ENCODE measurements at regions not wholly inside any gene's neighbourhood (a gene's known extent, or its start where the extent isn't known, plus 50 kb on each side); places are given as distances from the start of the nearest gene placed in this dataset.

DNA sequence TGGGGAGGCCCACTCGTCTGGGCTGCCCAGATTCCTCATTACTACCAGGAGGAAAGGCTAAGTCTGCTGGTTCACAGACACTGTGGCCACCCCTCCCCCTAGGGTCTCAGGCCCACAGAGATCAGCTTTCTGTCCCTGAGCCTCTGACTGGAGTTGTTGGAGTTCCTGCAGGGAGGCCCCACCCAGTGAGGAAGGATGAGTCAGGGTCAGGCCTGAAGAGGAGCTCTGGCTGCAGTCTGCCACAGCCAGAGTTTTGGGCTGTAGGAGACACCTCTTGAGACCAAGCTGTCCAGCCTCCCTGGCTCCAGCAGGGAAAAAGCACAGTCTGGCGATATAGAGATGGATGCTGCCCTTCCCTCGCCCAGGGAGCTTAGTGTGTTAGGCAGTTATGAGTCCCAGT is 720.9 kb upstream of the SEMA6D start:
- peaks cover 5% of the 10 kb centered on the region for H3K9me3 Mint-ChIP-seq (ENCODE audit: unreplicated experiment)
- H3K27me3 Mint-ChIP-seq (ENCODE audit: unreplicated experiment): no peaks in the 10 kb centered on the region
- TF ChIP-seq, protein P1, sequence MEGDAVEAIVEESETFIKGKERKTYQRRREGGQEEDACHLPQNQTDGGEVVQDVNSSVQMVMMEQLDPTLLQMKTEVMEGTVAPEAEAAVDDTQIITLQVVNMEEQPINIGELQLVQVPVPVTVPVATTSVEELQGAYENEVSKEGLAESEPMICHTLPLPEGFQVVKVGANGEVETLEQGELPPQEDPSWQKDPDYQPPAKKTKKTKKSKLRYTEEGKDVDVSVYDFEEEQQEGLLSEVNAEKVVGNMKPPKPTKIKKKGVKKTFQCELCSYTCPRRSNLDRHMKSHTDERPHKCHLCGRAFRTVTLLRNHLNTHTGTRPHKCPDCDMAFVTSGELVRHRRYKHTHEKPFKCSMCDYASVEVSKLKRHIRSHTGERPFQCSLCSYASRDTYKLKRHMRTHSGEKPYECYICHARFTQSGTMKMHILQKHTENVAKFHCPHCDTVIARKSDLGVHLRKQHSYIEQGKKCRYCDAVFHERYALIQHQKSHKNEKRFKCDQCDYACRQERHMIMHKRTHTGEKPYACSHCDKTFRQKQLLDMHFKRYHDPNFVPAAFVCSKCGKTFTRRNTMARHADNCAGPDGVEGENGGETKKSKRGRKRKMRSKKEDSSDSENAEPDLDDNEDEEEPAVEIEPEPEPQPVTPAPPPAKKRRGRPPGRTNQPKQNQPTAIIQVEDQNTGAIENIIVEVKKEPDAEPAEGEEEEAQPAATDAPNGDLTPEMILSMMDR (IDR thresholded peaks at IDR 0.05; ENCODE audit: unreplicated experiment): no peak
- H3K4me3 Mint-ChIP-seq (ENCODE audit: unreplicated experiment): no peak overlapping the region
- no peak overlapping the region for H3K27ac Mint-ChIP-seq (ENCODE audit: unreplicated experiment)
- no peak for DNase-seq (ENCODE audit: low spot score)
- no peaks in the 10 kb centered on the region for H3K36me3 Mint-ChIP-seq (ENCODE audit: low read depth, unreplicated experiment)
- H3K4me1 Mint-ChIP-seq (ENCODE audit: unreplicated experiment): no peaks in the 10 kb centered on the region

DNA sequence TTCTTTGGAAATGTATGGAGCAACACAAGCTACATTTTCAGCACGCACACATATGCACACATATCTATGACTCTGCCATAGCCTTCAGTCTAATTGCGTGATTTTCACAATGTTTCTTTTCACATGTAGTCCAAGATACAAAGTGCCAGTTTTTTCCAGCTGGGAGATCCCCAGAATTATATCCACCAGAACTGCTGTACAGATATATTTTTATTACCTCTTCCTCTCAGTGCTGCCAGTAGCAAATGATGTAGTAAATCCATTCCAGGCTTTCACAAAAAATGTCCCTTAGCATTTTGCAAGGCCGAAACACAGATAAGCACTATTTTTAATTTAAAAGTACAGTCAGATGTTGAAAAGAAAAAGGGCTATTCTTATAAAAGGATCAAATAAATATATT is 719.8 kb upstream of the SEMA6D start:
- TF ChIP-seq, protein P1 (IDR thresholded peaks at IDR 0.05; ENCODE audit: unreplicated experiment): no peak
- no peak for DNase-seq (ENCODE audit: low spot score)
- no peaks in the 10 kb centered on the region for H3K4me1 Mint-ChIP-seq (ENCODE audit: unreplicated experiment)
- H3K9me3 Mint-ChIP-seq (ENCODE audit: unreplicated experiment): peaks cover 5% of the 10 kb centered on the region
- no peaks in the 10 kb centered on the region for H3K27me3 Mint-ChIP-seq (ENCODE audit: unreplicated experiment)
- H3K27ac Mint-ChIP-seq (ENCODE audit: unreplicated experiment): no peak overlapping the region
- H3K4me3 Mint-ChIP-seq (ENCODE audit: unreplicated experiment): no peak overlapping the region
- no peaks in the 10 kb centered on the region for H3K36me3 Mint-ChIP-seq (ENCODE audit: low read depth, unreplicated experiment)

GRCh38 chr15:47003568-47003967 is 713.7 kb upstream of the SEMA6D start:
- H3K4me3 Mint-ChIP-seq (ENCODE audit: unreplicated experiment): no peak overlapping the region
- peaks cover 10% of the 10 kb centered on the region for H3K9me3 Mint-ChIP-seq (ENCODE audit: unreplicated experiment)
- peaks cover 1% of the 10 kb centered on the region for H3K27me3 Mint-ChIP-seq (ENCODE audit: unreplicated experiment)
- TF ChIP-seq, protein P1 (IDR thresholded peaks at IDR 0.05; ENCODE audit: unreplicated experiment): no peak
- no peak for DNase-seq (ENCODE audit: low spot score)
- H3K27ac Mint-ChIP-seq (ENCODE audit: unreplicated experiment): no peak overlapping the region
- no peaks in the 10 kb centered on the region for H3K36me3 Mint-ChIP-seq (ENCODE audit: low read depth, unreplicated experiment)
- no peaks in the 10 kb centered on the region for H3K4me1 Mint-ChIP-seq (ENCODE audit: unreplicated experiment)

DNA sequence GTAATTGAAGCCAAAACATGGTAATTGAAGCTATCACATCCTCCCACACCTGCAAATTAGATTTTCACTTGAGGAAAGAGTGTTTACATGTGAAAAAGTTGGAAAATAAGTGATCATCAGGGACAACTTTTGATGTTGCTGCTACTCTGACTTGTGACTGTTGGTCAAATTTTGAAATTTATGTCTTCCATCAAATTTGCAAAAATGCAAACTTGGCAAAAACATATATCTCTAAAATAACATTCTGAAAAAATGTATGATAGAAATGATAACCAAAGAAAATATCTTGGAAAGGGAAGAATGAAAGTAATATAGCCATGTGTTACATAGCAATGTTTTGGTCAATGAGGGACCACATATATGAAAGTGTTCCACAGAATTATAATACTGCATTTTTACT is 703.9 kb upstream of the SEMA6D start:
- DNase-seq (ENCODE audit: low spot score): no peak
- TF ChIP-seq, protein P1 (IDR thresholded peaks at IDR 0.05; ENCODE audit: unreplicated experiment): no peak
- no peaks in the 10 kb centered on the region for H3K36me3 Mint-ChIP-seq (ENCODE audit: low read depth, unreplicated experiment)
- H3K27ac Mint-ChIP-seq (ENCODE audit: unreplicated experiment): no peak overlapping the region
- H3K4me3 Mint-ChIP-seq (ENCODE audit: unreplicated experiment): no peak overlapping the region
- no peaks in the 10 kb centered on the region for H3K4me1 Mint-ChIP-seq (ENCODE audit: unreplicated experiment)
- no peaks in the 10 kb centered on the region for H3K9me3 Mint-ChIP-seq (ENCODE audit: unreplicated experiment)
- no peaks in the 10 kb centered on the region for H3K27me3 Mint-ChIP-seq (ENCODE audit: unreplicated experiment)

DNA sequence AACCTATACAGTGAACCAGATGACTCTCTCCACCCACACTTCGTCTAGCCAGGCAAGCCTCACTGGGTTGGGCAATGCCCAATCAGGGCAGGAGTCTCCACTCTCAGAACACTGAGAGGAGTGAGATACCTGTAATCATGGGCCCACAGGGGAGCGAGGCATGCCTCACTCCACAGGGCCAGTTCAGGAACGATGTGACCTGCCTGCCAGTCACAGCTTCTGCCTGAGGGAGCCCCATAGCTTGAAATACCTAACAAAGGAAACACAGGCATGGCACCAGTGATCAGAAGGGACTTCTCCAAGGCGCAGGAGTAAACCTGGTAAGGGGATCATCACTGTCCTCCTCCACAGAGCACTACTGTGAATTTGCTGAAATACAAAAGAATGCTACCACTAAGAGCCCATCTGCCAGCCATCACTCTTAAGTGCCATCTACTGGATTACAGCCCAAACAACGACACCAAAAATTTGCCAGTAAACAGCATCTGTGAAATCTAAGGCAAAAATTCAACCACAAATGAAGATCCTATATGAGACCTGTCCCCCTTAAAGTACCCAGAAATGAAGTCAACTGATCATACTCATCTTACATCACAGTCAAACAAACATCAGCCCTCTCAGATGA is 689.9 kb upstream of the SEMA6D start:
- no peaks in the 10 kb centered on the region for H3K36me3 Mint-ChIP-seq (ENCODE audit: low read depth, unreplicated experiment)
- H3K27ac Mint-ChIP-seq (ENCODE audit: unreplicated experiment): no peak overlapping the region
- DNase-seq (ENCODE audit: low spot score): no peak
- H3K4me1 Mint-ChIP-seq (ENCODE audit: unreplicated experiment): no peaks in the 10 kb centered on the region
- peaks cover 2% of the 10 kb centered on the region for H3K27me3 Mint-ChIP-seq (ENCODE audit: unreplicated experiment)
- no peak overlapping the region for H3K4me3 Mint-ChIP-seq (ENCODE audit: unreplicated experiment)
- H3K9me3 Mint-ChIP-seq (ENCODE audit: unreplicated experiment): peaks cover 19% of the 10 kb centered on the region
- TF ChIP-seq, protein P1 (IDR thresholded peaks at IDR 0.05; ENCODE audit: unreplicated experiment): no peak

Data from endothelial cell (in vitro differentiated cells).